HEK293 (cell line): ENCODE measurements at regions not wholly inside any gene's neighbourhood (a gene's known extent, or its start where the extent isn't known, plus 50 kb on each side); places are given as distances from the start of the nearest gene placed in this dataset.

Experiments used
- ATF2 ChIP-seq: fragments of 450-650 bp; formaldehyde crosslinking; IDR thresholded peaks from 2 replicates; pipeline ENCODE4 v1.5.1; 2016; ENCODE audit warnings: missing biosample characterization, missing genetic modification characterization, low read depth
- CTCF ChIP-seq: fragments of 450-650 bp; formaldehyde crosslinking; IDR thresholded peaks from 2 replicates; pipeline ENCODE4 v1.5.1; 2016; ENCODE audit warnings: missing biosample characterization, missing genetic modification characterization
- KLF16 ChIP-seq: fragments of 450-650 bp; formaldehyde crosslinking; IDR thresholded peaks from 2 replicates; pipeline ENCODE4 v1.5.1; 2017; ENCODE audit warnings: missing biosample characterization, missing genetic modification characterization
- PBX3 ChIP-seq: sonication (generic); formaldehyde crosslinking; IDR thresholded peaks from 2 replicates; pipeline ENCODE4 v1.8.1; 2022; ENCODE audit warnings: mild to moderate bottlenecking, moderate library complexity, missing genetic modification reagents
- ZBTB20 ChIP-seq: fragments of 450-650 bp; formaldehyde crosslinking; IDR thresholded peaks from 2 replicates; pipeline ENCODE4 v1.5.1; 2016; ENCODE audit warnings: missing biosample characterization, missing genetic modification characterization
- ZFP69B ChIP-seq: fragments of 450-650 bp; formaldehyde crosslinking; IDR thresholded peaks from 2 replicates; pipeline ENCODE4 v1.5.1; 2016; ENCODE audit warnings: missing biosample characterization, missing genetic modification characterization
- ZNF121 ChIP-seq: fragments of 450-650 bp; formaldehyde crosslinking; IDR thresholded peaks from 2 replicates; pipeline ENCODE4 v1.5.1; 2016; ENCODE audit warnings: missing biosample characterization, missing genetic modification characterization
- ZNF148 ChIP-seq: fragments of 450-650 bp; formaldehyde crosslinking; IDR thresholded peaks from 2 replicates; pipeline ENCODE4 v1.5.0; 2017; ENCODE audit warnings: missing biosample characterization, missing genetic modification characterization, borderline replicate concordance
- ZNF610 ChIP-seq: fragments of 450-650 bp; formaldehyde crosslinking; IDR thresholded peaks from 2 replicates; pipeline ENCODE4 v1.5.1; 2016; ENCODE audit warnings: missing biosample characterization, missing genetic modification characterization, borderline replicate concordance
- ZNF624 ChIP-seq: fragments of 450-650 bp; formaldehyde crosslinking; IDR thresholded peaks from 2 replicates; pipeline ENCODE4 v1.5.1; 2017; ENCODE audit warnings: missing biosample characterization, missing genetic modification characterization
- ZNF76 ChIP-seq: fragments of 450-650 bp; formaldehyde crosslinking; IDR thresholded peaks from 2 replicates; pipeline ENCODE4; 2016; ENCODE audit warnings: low read depth, missing biosample characterization, missing genetic modification characterization, borderline replicate concordance
- ZNF843 ChIP-seq: fragments of 450-650 bp; formaldehyde crosslinking; IDR thresholded peaks from 2 replicates; pipeline ENCODE4 v1.5.1; 2016; ENCODE audit warnings: missing biosample characterization, missing genetic modification characterization

GRCh38 chr3:116930786-116931185, 221.2 kb downstream of the TUSC7 start:
- TF ChIP-seq KLF16 (tag by site-specific recombination): no peak
- TF ChIP-seq ZNF76 (tag by site-specific recombination): no peak
- no peak for TF ChIP-seq CTCF (tag by site-specific recombination)
- no peak for TF ChIP-seq ZFP69B (tag by site-specific recombination)
- TF ChIP-seq ZNF624: no peak
- no peak for TF ChIP-seq ZNF843
- TF ChIP-seq ZBTB20 (tag by site-specific recombination): no peak
- TF ChIP-seq PBX3: no peak
- TF ChIP-seq ZNF610: no peak
- no peak for TF ChIP-seq ZNF148 (tag by site-specific recombination)
- no peak for TF ChIP-seq ATF2 (tag by site-specific recombination)
- no peak for TF ChIP-seq ZNF121 (tag by site-specific recombination)
